Gastroesophageal sphincter (tissue), 3 donors: ENCODE measurements at regions not wholly inside any gene's neighbourhood (a gene's known extent, or its start where the extent isn't known, plus 50 kb on each side); places are given as distances from the start of the nearest gene placed in this dataset.

ENCODE experiments used
- POLR2AphosphoS5 ChIP-seq: sonication (generic); formaldehyde crosslinking; IDR thresholded peaks from one replicate; pipeline ENCODE4 v1.6.1; 2017; ENCODE audit warnings: antibody characterized with exemption
- TF ChIP-seq, protein P1 (sequence below), 4 experiments: fragments of 200-600 bp in 2 of 4; fragments of 450-650 bp in 2 of 4; sonication (generic) in 1 of 4; IDR thresholded peaks; one replicate each; pipeline ENCODE4 v1.5.1; 2017 to 2019; ENCODE audit warnings: antibody characterized with exemption in 4 of 4, mild to moderate bottlenecking in 2 of 4, moderate library complexity in 2 of 4

DNA sequence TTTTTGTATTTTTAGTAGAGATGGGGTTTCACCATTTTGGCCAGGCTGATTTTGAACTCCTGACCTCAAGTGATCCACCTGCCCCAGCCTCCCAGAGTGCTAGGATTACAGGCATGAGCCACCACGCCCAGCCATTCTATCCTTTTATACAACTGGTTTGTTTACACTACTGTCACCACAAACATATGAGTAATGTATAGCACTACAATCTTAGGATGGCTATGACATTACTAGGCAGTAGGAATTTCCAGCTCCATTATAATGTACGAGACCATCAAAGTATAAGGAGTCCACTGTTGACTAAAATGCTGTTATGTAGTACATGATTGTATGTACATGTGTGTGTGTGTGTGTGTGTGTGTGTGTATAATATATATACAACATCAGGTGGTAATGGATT lies 1126.1 kb upstream of the LRRN3 start:
- TF ChIP-seq, protein P1, sequence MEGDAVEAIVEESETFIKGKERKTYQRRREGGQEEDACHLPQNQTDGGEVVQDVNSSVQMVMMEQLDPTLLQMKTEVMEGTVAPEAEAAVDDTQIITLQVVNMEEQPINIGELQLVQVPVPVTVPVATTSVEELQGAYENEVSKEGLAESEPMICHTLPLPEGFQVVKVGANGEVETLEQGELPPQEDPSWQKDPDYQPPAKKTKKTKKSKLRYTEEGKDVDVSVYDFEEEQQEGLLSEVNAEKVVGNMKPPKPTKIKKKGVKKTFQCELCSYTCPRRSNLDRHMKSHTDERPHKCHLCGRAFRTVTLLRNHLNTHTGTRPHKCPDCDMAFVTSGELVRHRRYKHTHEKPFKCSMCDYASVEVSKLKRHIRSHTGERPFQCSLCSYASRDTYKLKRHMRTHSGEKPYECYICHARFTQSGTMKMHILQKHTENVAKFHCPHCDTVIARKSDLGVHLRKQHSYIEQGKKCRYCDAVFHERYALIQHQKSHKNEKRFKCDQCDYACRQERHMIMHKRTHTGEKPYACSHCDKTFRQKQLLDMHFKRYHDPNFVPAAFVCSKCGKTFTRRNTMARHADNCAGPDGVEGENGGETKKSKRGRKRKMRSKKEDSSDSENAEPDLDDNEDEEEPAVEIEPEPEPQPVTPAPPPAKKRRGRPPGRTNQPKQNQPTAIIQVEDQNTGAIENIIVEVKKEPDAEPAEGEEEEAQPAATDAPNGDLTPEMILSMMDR (IDR thresholded peaks at IDR 0.05), result no peak
- no peak for TF ChIP-seq POLR2AphosphoS5
